ACHN (cell line): ENCODE measurements at regions not wholly inside any gene's neighbourhood (a gene's known extent, or its start where the extent isn't known, plus 50 kb on each side); places are given as distances from the start of the nearest gene placed in this dataset.

ENCODE experiments used
- DNase-seq: peaks from one replicate; pipeline ENCODE4 v3.0.0-alpha.2; 2015
- in situ Hi-C: cut with HindIII; loops from 2 replicates; pipeline ENCODE4 v1.10.0; 2017; ENCODE audit warnings: low sequenced_read_pairs, low pct_ligation_motif_present, low pct_unique_long_range_greater_than_20kb

DNA sequence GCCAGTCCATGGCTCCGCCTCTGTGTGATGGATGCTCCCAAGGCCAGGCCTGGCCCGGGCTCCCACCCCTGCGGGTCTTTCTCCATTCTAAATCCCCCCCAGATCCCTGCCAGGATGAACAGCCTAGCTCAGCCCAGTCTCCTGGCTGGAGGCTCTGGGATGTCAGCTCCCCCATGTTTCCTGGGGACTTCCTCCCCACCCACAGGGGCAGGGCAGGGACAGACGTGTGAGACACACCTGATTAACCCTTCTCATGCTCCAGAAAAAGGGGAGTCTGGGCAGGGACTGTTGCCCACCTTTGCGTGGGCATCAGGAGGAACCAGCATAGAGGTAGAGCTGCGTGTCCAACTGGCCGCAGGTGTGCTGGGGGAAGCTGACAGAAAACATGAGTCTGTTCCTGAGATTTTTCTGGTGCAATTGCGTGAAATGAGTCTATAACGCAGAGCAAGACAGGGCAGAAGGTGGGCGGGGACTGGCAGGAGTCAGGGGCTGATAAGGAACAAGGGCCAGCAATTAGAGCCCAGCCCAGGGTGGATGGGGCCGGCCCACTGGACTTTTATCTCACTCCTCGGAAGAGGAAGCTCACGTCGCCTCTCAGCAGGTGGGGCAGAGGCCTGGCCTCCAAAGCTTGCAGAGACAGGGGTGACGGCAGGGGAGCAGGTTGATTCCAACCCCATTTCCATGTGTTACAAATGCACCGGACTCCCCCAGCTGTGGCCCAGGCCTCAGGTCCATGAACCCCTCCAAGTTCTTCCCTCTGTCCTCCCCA is 238.2 kb downstream of the RBFOX3 start:
- in situ Hi-C loops = no loop called here
- DNase-seq = no peak

- in situ Hi-C loops = no loop called here
- DNase-seq = no peak
Observed at GRCh38 chr17:79371984-79372383, 238.9 kb downstream of the RBFOX3 start.

DNA sequence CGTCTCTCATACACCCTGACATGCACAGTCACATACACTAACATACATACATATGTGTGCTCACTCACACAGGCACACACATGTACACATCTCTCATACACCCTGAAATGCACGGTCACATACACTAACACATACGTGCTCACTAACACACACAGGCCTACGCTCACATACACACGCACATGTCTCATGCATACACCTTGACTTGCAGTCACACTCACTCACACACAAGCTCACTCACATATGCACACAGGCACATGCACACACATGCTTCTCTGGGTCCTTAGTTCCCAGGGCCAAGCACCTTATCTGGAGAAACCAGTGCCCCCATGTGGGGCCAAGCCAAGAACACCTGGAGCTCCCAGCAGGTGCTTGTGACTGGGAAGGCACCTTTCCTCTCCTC is 240.3 kb downstream of the RBFOX3 start:
- no peak for DNase-seq
- in situ Hi-C loops = no loop called here

GRCh38 chr17:79370126-79370525 is 240.7 kb downstream of the RBFOX3 start:
- in situ Hi-C loops = no loop called here
- DNase-seq = no peak

- in situ Hi-C loops = no loop called here
- no peak for DNase-seq
Observed at GRCh38 chr17:79369532-79369931, 241.3 kb downstream of the RBFOX3 start.

GRCh38 chr17:79369001-79369400 is 241.8 kb downstream of the RBFOX3 start:
- no peak for DNase-seq
- in situ Hi-C loops = no loop called here

GRCh38 chr17:79368521-79368920 is 242.3 kb downstream of the RBFOX3 start:
- no peak for DNase-seq
- in situ Hi-C loops = no loop called here

DNA sequence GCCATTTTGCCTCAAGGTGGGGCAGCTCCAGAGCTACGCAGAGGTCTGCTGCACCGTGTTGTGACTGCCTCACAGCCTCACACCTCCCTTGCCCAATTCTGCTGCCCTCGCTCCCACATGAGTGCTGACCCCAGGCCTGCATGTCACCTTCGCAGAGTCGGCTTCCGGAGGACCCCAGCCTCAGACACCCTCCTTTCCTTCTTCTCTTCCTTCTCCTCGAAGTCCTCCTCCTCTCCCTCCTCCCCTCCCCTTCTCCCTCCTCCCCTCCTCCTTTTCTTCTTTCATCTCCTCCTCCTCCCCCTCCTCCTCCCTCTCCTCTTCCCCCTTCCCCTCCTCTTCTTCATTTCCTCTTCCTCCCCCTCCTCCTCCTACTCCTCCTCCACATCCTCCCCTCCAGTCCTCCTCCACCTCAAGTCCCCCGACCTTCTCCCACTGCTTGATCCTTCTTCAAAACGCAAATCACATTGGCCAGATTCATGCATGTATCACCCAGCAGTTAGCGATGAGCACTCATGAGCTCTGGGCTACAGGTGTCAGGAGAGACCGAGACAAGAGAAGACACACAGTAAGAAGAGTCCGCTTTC is 243.8 kb downstream of the RBFOX3 start:
- DNase-seq = no peak
- in situ Hi-C loops = no loop called here

DNA sequence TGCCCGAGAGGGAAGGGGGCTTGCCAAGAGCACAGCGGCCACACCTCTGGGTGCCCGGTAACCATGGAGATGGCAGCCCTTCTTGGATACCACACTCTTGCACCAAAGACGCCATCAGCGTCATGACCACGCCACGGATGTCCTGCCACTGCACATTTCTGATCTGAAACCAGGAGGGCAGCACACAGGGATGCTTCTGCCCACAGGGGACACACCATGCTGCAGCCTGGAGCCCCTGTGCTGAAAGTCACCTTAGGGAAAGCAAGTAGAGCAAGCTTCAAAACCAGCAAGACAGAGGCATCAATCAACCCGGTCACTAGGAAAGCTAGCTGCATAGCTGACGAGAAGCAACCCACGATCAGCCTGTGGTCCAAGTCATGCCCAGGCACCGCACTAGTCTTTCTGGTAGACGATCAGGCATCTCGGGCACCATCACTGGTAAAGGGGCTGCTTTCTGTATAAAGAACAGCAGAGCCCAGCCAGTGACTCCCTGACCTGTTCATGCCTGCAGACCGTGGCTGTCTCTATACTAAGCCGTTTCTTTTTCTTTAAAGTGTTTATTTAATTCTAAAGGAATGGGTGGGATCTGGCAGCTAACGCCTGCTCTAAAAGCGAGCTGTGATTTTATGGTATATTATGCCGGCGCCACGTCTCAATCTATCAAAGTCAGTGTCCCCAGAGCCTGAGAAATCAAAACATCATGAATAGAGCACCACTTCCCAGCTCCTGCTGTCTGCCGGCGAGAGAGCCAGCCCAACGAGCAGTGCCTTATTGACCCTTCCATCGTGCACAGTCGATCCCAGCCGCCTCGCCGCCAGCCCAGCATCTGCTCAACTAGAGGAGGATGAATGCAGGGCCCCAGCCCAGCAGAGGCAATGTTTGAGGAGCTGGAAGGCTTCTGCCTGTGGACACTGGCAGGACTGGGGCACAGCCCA is 244.7 kb downstream of the RBFOX3 start:
- no peak for DNase-seq
- in situ Hi-C loops = no loop called here

GRCh38 chr17:79365351-79365750 is 245.5 kb downstream of the RBFOX3 start:
- in situ Hi-C loops = no loop called here
- DNase-seq = no peak

- DNase-seq = no peak
- in situ Hi-C loops = no loop called here
Observed at GRCh38 chr17:79364315-79365094, 246.3 kb downstream of the RBFOX3 start.

DNA sequence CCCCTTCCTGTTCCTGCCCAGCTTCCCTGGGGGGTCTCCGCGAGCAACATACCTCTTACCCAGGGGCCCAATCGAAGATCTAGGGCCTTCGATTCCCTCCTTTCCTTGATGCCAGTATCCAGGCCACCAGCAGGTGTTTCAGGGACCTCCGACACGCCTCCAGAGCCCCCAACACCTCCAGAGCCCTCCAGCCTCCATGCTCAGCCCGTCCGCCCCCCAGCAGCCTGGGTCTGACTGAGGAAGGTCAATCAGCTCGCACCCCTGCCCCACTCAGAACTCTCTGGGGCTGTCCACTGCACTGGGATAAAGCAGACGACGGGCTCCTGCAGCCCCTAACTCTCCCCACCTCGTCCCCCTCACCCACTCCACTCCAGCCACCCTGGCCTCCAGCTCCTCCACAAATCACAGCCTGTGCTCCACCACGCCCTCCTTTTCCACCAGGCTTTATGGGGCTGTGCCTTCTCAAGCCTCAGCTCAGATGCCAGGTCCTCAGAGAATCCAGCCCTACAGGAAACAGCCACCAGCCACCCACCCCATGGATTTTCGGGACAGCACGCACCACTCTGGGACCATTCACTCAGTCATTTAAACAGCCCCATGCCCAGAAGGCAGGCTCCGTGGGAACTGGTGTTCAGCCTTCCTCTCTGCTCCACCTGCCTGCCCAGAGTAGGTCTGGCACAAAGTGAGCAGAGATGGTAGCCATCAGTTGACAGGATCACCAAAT is 247.1 kb downstream of the RBFOX3 start:
- in situ Hi-C loops = no loop called here

DNA sequence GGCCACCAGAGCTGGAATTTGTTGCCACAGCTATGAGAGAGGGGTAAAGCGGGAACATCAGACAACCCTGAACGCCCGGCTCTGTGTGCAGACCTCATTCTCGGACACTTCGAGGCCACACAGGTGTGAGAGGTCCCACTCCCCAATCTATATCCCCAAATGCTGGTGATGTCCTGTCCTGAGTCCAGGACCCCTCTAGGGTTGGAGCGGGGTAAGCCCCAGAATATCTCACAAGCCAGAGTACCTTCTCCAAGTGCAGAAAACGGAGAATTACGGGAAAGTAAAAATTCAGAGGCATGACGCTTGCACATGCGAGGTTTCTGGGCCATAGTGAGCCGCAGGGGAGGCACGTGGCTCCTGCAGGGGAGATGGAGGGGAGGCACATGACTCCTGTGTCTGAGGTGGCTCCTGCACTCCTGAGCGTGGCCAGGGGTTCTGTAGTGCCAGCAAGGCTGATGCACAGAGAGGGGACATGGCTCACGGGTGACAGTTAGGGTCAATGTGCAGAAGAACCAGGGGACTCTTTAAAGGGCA is 248.0 kb downstream of the RBFOX3 start:
- in situ Hi-C loops = no loop called here
- DNase-seq = no peak

More for the DNA sequence above, 247.1 kb downstream of the RBFOX3 start:
- DNase-seq = no peak

DNA sequence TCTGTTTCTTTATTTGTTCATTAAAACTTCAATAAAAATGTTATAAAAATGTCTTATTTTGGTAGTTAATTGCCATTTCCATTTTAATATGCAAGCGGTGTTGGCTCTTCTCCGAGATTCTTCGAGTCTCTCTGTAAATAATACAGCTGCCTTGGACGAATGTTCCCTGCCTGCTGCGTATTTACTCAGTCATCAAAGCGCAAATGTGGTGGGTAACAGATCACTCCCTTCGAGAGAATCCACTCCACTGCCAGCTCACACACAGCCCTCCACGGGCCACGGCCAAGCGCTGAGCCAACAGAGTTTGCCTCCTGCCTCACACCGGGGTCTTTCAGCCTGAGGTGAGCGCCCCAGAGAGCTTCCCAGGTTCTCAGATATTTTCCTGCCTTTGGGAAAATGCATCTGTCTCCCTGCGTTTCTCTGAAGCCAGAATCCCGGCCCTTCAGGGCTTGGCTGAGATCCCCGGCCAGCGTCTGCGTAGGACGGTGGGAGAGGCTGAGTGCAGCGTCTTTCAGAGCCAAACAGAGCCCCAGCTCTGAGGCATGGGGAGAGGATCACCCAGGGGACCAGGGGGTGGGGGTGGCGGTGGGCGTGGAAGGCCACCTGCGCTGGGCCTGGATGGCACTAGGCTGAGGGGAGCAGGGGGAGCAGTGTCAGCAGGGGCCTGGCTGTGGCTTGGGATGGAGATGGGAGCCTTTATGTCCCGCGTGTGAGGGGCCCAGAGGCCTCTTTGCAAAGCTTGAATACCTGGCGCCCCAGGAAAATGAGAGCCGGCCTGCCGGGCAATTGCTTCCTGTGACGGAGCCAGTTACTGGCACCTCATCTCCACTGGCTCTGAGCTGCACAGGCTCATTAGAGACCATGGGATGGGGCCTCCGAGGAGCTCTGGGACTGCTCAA is 248.7 kb downstream of the RBFOX3 start:
- in situ Hi-C loops = no loop called here
- DNase-seq = no peak

GRCh38 chr17:79361221-79361734 is 249.6 kb downstream of the RBFOX3 start:
- in situ Hi-C loops = no loop called here
- DNase-seq = no peak

- in situ Hi-C loops = no loop called here
- DNase-seq = no peak
Observed at GRCh38 chr17:79360196-79360595, 250.7 kb downstream of the RBFOX3 start.
